ENCODE measurements at regions not wholly inside any gene's neighbourhood (a gene's known extent, or its start where the extent isn't known, plus 50 kb on each side); places are given as distances from the start of the nearest gene placed in this dataset.

DNA sequence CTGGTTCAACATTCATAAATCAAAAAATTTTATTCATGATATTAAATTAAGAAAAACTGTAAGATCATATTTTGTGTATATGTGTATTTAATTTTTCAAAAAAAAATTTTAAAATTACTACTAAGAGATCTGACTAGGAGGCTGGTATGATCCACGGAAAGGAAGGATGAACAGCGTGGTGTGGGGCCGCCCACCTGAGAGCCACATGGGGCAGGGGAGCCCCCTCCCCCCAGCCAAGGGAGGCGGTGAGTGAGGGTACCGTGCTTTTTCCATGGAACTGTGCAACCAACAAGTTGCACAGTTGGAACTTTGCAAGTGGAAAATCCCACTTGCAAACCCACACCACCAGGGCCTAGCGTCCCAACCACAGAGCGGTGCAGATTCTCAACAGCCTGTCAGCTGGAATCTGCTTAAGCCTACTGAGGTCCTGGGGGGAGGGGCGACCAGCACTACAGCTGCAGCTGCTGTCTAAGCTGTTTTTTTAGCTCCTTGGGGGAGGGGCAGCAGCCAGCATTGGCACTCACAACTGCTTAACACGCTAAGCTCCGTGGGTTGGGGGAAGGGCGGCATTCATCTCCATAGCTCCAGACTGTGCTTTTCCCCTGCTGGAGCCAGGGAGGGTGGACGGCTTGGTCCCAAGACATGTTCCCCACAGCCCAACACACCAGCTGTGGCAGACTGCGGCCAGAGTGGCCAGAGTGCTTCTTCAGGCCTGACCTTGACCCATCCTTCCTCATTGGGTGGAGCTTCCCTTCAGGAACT, 94.2 kb upstream of the IGFBP3 start:
- no peak overlapping the region for H3K4me3 ChIP-seq (ENCODE audit: insufficient read depth, low read depth, low read length)
- H3K4me1 ChIP-seq (ENCODE audit: control insufficient read depth, insufficient read depth, low read length), result no peaks in the 10 kb centered on the region
- CTCF ChIA-PET, result no interaction called here
- no peak overlapping the region for H3K9ac ChIP-seq (ENCODE audit: low read depth, low read length)
- H3K56ac ChIP-seq (ENCODE audit: extremely low read depth, insufficient read depth, low read length), result no peak overlapping the region
- no peaks in the 10 kb centered on the region for H3K36me3 ChIP-seq (ENCODE audit: control insufficient read depth, insufficient read depth, low read length)
- TF ChIP-seq BHLHE40 (IDR thresholded peaks at IDR 0.05; ENCODE audit: low read depth, low read length), result no peak
- TF ChIP-seq, protein P1, sequence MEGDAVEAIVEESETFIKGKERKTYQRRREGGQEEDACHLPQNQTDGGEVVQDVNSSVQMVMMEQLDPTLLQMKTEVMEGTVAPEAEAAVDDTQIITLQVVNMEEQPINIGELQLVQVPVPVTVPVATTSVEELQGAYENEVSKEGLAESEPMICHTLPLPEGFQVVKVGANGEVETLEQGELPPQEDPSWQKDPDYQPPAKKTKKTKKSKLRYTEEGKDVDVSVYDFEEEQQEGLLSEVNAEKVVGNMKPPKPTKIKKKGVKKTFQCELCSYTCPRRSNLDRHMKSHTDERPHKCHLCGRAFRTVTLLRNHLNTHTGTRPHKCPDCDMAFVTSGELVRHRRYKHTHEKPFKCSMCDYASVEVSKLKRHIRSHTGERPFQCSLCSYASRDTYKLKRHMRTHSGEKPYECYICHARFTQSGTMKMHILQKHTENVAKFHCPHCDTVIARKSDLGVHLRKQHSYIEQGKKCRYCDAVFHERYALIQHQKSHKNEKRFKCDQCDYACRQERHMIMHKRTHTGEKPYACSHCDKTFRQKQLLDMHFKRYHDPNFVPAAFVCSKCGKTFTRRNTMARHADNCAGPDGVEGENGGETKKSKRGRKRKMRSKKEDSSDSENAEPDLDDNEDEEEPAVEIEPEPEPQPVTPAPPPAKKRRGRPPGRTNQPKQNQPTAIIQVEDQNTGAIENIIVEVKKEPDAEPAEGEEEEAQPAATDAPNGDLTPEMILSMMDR (conservative IDR thresholded peaks at IDR 0.05; ENCODE audit: low read depth, low read length), result no peak
- no peak for TF ChIP-seq POLR2A (IDR thresholded peaks at IDR 0.05; ENCODE audit: low read depth, low read length)
- H4K5ac ChIP-seq (ENCODE audit: low read depth, low read length), result no peak overlapping the region
- H3K9me3 ChIP-seq (ENCODE audit: control insufficient read depth, insufficient read depth, low read length), result no peaks in the 10 kb centered on the region
- intact Hi-C loops (cut with micrococcal nuclease), result no loop called here
- no peak overlapping the region for H3K18ac ChIP-seq (ENCODE audit: low read depth, low read length)
- no peak overlapping the region for H2BK120ac ChIP-seq (ENCODE audit: low read depth, low read length)
- H4K20me1 ChIP-seq (ENCODE audit: insufficient read depth, low read length), result no peaks in the 10 kb centered on the region
- no peak overlapping the region for H3K4ac ChIP-seq (ENCODE audit: low read depth, low read length)
- peak overlapping the region; percentile 66 for H2AK9ac ChIP-seq (replicated peaks; ENCODE audit: low read depth, low read length, poor library complexity)
- no peaks in the 10 kb centered on the region for H3K27me3 ChIP-seq (ENCODE audit: control insufficient read depth, insufficient read depth, low read length)
- dilution Hi-C loops (cut with HindIII; ENCODE audit: low sequenced_read_pairs, unreplicated experiment), result no loop called here
- H3K79me1 ChIP-seq (ENCODE audit: low read depth in 1 of 2, low read length in 2 of 2), result no peaks in the 10 kb centered on the region
- H2BK5ac ChIP-seq (ENCODE audit: low read depth, low read length, poor library complexity, severe bottlenecking), result no peak overlapping the region
- no peak overlapping the region; the same call in 1 of the 2 replicates for H2AK5ac ChIP-seq (ENCODE audit: low read depth, low read length)
- no peak overlapping the region for H3K27ac ChIP-seq (ENCODE audit: insufficient read depth, low read length)
- H3K23ac ChIP-seq (ENCODE audit: low read depth, low read length), result no peak overlapping the region
- H2BK20ac ChIP-seq (ENCODE audit: low read depth, low read length), result no peak overlapping the region
- DNase-seq (peak; percentile 26), ATAC-seq (ENCODE audit: low read depth) (no peak; the same call in 1 of the 2 replicates)
- H2BK15ac ChIP-seq (ENCODE audit: low read depth, low read length), result no peak overlapping the region
- POLR2A ChIA-PET (ENCODE audit: unreplicated experiment), result no interaction called here
- BruUV-seq (replicated peaks), result no TSS peak
- no peak overlapping the region; a peak in 1 of 4 replicates for H4K8ac ChIP-seq (ENCODE audit: low read depth in 2 of 2, low read length in 2 of 2)
- in situ Hi-C loops (cut with MboI; ENCODE audit: low sequenced_read_pairs), result no loop called here
- H3K14ac ChIP-seq (replicated peaks; ENCODE audit: low read depth, low read length), result no peak overlapping the region
- H2AFZ ChIP-seq (replicated peaks; ENCODE audit: low read length, poor library complexity), result peak overlapping the region; percentile 65
- H3K9me1 ChIP-seq (ENCODE audit: insufficient read depth, low read length), result no peaks in the 10 kb centered on the region
- WGBS, 2 experiments (ENCODE audit: extremely low coverage in 2 of 2, insufficient read length in 1 of 2), result no CpG with 5 or more reads among the region's 13 CpGs
- H3K4me2 ChIP-seq (ENCODE audit: low read depth, low read length), result no peak overlapping the region
- no peak overlapping the region for H4K91ac ChIP-seq (ENCODE audit: insufficient read depth, low read depth, low read length)

Measured in IMR-90 (cell line).